Bronchial epithelial cell (primary cell): ENCODE measurements at regions not wholly inside any gene's neighbourhood (a gene's known extent, or its start where the extent isn't known, plus 50 kb on each side); places are given as distances from the start of the nearest gene placed in this dataset.

Source experiments
- DNase-seq: peaks from one replicate; pipeline ENCODE4 v3.0.0-alpha.2; 2010; ENCODE audit warnings: low read depth
- FAIRE-seq: peaks from 2 replicates; lab custom pipeline; 2011; peaks lifted over from hg19 to GRCh38; lab: Jason Lieb, UNC
- H3K27me3 ChIP-seq: 2 replicates; pipeline ENCODE4 v1.5.1; 2011; ENCODE audit warnings: low read length; ENCODE audit not compliant: control insufficient read depth, insufficient read depth
- H3K36me3 ChIP-seq: 2 replicates; pipeline ENCODE4 v1.5.1; 2011; ENCODE audit warnings: low read length; ENCODE audit not compliant: control insufficient read depth, insufficient read depth
- H3K4me3 ChIP-seq: 2 replicates; pipeline ENCODE4 v1.5.1; 2011; ENCODE audit warnings: mild to moderate bottlenecking, low read depth, low read length, control low read depth
- CTCF ChIP-seq: IDR thresholded peaks from 2 replicates; pipeline ENCODE4 v1.5.1; 2011; ENCODE audit warnings: mild to moderate bottlenecking, moderate library complexity, low read length, control low read depth, inconsistent platforms; ENCODE audit not compliant: insufficient read depth, severe bottlenecking

GRCh38 chr9:18036422-18037187, 437.3 kb upstream of the ADAMTSL1 start:
- Histone ChIP-seq H3K36me3 (no peaks in the 10 kb centered on the region), H3K27me3 (no peaks in the 10 kb centered on the region), H3K4me3 (no peak overlapping the region)
- DNase-seq (no peak), FAIRE-seq (no peak)
- TF ChIP-seq CTCF, result no peak

GRCh38 chr9:18037981-18038380, 436.0 kb upstream of the ADAMTSL1 start:
- Histone ChIP-seq H3K27me3 (no peaks in the 10 kb centered on the region), H3K36me3 (no peaks in the 10 kb centered on the region), H3K4me3 (no peak overlapping the region)
- no peak for FAIRE-seq
- DNase-seq, result no peak
- TF ChIP-seq CTCF, result no peak

- no peaks in the 10 kb centered on the region for H3K27me3 ChIP-seq
- TF ChIP-seq CTCF, result no peak
- FAIRE-seq (no peak), DNase-seq (no peak)
- H3K36me3 ChIP-seq, result no peaks in the 10 kb centered on the region
- no peak overlapping the region for H3K4me3 ChIP-seq
These were observed 433.6 kb upstream of the ADAMTSL1 start for GRCh38 chr9:18040327-18040726.

GRCh38 chr9:18043978-18044377, 430.0 kb upstream of the ADAMTSL1 start:
- Histone ChIP-seq H3K27me3 (no peaks in the 10 kb centered on the region), H3K4me3 (no peak overlapping the region), H3K36me3 (no peaks in the 10 kb centered on the region)
- DNase-seq (no peak), FAIRE-seq (no peak)
- no peak for TF ChIP-seq CTCF

GRCh38 chr9:18045326-18045725, 428.6 kb upstream of the ADAMTSL1 start:
- Histone ChIP-seq H3K4me3 (no peak overlapping the region), H3K27me3 (no peaks in the 10 kb centered on the region), H3K36me3 (no peaks in the 10 kb centered on the region)
- DNase-seq, result no peak
- no peak for TF ChIP-seq CTCF
- no peak for FAIRE-seq

- H3K4me3 ChIP-seq, result no peak overlapping the region
- no peak for DNase-seq
- H3K36me3 ChIP-seq, result no peaks in the 10 kb centered on the region
- TF ChIP-seq CTCF, result no peak
- FAIRE-seq, result no peak
- H3K27me3 ChIP-seq, result no peaks in the 10 kb centered on the region
These were observed 427.9 kb upstream of the ADAMTSL1 start for GRCh38 chr9:18046068-18046467.
